ENCODE measurements at regions not wholly inside any gene's neighbourhood (a gene's known extent, or its start where the extent isn't known, plus 50 kb on each side); places are given as distances from the start of the nearest gene placed in this dataset.

DNA sequence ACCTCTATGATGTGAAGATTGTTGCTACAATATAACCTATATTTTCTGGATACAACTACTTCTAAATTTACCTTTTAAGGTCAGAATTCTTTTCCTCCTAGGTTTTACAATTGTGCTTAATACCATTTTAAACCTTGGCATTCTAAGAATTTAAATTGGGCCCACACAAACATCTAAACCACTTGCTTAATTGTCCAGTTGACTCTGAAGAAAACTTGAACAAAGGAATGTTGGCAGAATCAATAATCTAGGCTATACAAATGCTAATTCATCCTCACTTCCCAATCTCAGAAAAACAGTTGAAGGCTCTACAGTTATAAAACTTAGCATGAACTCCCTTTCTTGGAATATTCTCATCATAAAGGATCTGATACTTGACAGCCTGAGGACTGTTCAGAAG, 84.3 kb downstream of the RPRM start:
- TF ChIP-seq, protein P1, sequence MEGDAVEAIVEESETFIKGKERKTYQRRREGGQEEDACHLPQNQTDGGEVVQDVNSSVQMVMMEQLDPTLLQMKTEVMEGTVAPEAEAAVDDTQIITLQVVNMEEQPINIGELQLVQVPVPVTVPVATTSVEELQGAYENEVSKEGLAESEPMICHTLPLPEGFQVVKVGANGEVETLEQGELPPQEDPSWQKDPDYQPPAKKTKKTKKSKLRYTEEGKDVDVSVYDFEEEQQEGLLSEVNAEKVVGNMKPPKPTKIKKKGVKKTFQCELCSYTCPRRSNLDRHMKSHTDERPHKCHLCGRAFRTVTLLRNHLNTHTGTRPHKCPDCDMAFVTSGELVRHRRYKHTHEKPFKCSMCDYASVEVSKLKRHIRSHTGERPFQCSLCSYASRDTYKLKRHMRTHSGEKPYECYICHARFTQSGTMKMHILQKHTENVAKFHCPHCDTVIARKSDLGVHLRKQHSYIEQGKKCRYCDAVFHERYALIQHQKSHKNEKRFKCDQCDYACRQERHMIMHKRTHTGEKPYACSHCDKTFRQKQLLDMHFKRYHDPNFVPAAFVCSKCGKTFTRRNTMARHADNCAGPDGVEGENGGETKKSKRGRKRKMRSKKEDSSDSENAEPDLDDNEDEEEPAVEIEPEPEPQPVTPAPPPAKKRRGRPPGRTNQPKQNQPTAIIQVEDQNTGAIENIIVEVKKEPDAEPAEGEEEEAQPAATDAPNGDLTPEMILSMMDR (IDR thresholded peaks at IDR 0.05) = no peak
- TF ChIP-seq POLR2A (IDR thresholded peaks at IDR 0.05) = no peak
- no peaks in the 10 kb centered on the region for H3K36me3 ChIP-seq (replicated peaks in 1 of 2)
- DNase-seq = no peak
- no peaks in the 10 kb centered on the region for H3K27me3 ChIP-seq
- H3K9me3 ChIP-seq (replicated peaks in 1 of 3) = no peaks in the 10 kb centered on the region
- no peak overlapping the region for H3K4me3 ChIP-seq
- no peaks in the 10 kb centered on the region for H3K4me1 ChIP-seq (replicated peaks in 1 of 2)
- H3K27ac ChIP-seq = no peak overlapping the region
- intact Hi-C loops (cut with DNase I) = no loop called here

DNA sequence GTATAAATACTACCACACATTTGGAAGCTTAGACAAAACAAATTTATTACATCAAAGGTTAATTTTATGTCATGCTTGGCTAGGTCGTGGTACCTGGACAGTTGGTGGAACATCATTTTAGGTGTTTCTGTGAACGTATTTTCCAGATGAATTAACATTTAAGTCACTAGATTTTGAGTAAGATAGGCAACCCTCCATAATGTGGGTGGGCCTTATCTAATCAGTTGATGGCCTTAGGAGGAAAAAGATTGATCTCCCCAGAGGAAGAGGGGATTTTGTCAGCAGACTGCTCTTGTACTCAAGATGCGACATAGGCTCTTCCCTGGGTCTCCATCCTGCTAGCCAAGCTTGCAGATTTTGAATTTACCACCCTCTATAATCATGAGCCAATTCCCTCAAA, 85.0 kb downstream of the RPRM start:
- intact Hi-C loops (cut with DNase I) = no loop called here
- Histone ChIP-seq H3K9me3 (replicated peaks in 1 of 3) (no peaks in the 10 kb centered on the region), H3K36me3 (replicated peaks in 1 of 2) (no peaks in the 10 kb centered on the region), H3K27ac (no peak overlapping the region), H3K4me1 (replicated peaks in 1 of 2) (no peaks in the 10 kb centered on the region), H3K27me3 (no peaks in the 10 kb centered on the region), H3K4me3 (no peak overlapping the region)
- no peak for TF ChIP-seq POLR2A (IDR thresholded peaks at IDR 0.05)
- TF ChIP-seq, protein P1 (IDR thresholded peaks at IDR 0.05) = no peak
- 54 to 76% (median 68%) methylated on average over 3 of the region's 3 CpGs for WGBS, 4 donors
- no peak for DNase-seq

DNA sequence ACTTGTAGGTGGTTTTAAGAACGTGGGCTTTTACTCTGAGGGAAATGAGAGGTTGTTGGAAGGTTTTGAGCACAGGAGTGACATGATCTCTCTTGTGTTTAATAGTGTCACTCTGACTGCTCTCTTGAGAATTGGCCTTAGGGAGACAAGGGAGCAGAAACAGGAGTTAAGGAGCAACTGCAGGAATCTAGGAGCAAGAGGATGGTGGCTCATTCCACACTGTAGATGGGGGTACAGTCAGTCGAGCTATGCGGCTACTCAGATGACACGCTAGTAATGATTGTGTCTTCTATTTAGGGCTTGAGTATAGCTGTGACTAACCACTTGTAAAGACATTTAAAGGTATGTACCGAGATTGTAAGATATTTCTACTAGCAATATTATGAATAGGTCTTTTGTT, 87.4 kb downstream of the RPRM start:
- H3K9me3 ChIP-seq (replicated peaks in 1 of 3) = no peaks in the 10 kb centered on the region
- intact Hi-C loops (cut with DNase I) = no loop called here

DNA sequence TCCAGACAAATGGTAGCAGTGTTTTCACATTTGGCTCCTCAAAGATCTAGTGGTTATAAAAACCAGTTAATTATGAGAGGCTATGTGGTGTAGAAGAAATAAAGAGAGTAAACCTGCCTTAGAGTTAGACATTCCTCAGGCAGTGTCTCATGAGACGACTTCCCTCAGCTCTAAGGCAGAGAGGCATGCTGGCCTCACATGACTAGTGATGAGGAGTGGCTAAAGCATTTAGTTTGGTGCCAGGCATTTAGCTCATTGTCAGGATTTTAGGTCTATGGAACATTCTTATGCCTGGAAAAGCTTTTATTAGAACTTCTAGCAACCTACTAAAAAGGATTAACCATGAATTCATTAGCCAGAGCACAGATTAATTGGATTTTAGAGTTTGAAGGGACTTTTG, 90.3 kb downstream of the RPRM start:
- Histone ChIP-seq H3K4me1 (replicated peaks in 1 of 2) (no peaks in the 10 kb centered on the region), H3K27me3 (no peaks in the 10 kb centered on the region), H3K27ac (no peak overlapping the region), H3K4me3 (no peak overlapping the region), H3K36me3 (replicated peaks in 1 of 2) (no peaks in the 10 kb centered on the region), H3K9me3 (replicated peaks in 1 of 3) (no peaks in the 10 kb centered on the region)
- intact Hi-C loops (cut with DNase I) = no loop called here
- no peak for DNase-seq
- TF ChIP-seq, protein P1 (IDR thresholded peaks at IDR 0.05) = no peak
- no peak for TF ChIP-seq POLR2A (IDR thresholded peaks at IDR 0.05)
- 53 to 88% (median 65%) methylated on average over 1 of the region's 1 CpG for WGBS, 4 donors

More for the DNA sequence above, 87.4 kb downstream of the RPRM start:
- WGBS, 4 donors = 69 to 78% (median 75%) methylated on average over 5 of the region's 5 CpGs
- Histone ChIP-seq H3K36me3 (replicated peaks in 1 of 2) (no peaks in the 10 kb centered on the region), H3K4me1 (replicated peaks in 1 of 2) (no peaks in the 10 kb centered on the region), H3K27ac (no peak overlapping the region), H3K27me3 (no peaks in the 10 kb centered on the region), H3K4me3 (no peak overlapping the region)
- TF ChIP-seq, protein P1 (IDR thresholded peaks at IDR 0.05) = no peak
- no peak for TF ChIP-seq POLR2A (IDR thresholded peaks at IDR 0.05)
- DNase-seq = no peak
